ENCODE measurements at regions not wholly inside any gene's neighbourhood (a gene's known extent, or its start where the extent isn't known, plus 50 kb on each side); places are given as distances from the start of the nearest gene placed in this dataset.

DNA sequence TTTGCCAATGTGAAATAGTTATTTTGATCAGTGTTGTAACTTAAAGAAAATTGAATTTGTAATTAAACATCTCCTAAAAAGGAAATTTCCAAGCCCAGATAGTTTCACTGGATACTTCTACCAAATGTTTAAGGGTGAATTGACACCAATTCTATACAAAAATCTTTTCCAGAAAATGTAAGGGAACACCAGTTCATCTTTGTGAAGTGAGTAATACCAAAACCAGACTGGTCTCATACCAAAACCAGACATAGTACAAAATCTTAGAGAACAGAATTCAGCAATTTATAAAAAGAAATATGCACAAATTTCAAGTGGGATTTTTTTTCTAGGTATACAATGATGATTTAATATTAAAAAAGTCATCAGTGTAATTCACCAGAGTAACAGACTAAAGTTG is 86.0 kb upstream of the ZNF32 start:
- TF ChIP-seq POLR2AphosphoS5 (IDR thresholded peaks at IDR 0.05): no peak
- TF ChIP-seq POLR2A (IDR thresholded peaks at IDR 0.05): no peak
- no peak for TF ChIP-seq EP300 (IDR thresholded peaks at IDR 0.05)
- no peak for TF ChIP-seq CTCF (IDR thresholded peaks at IDR 0.05)
